GM10266 (cell line): ENCODE measurements at regions not wholly inside any gene's neighbourhood (a gene's known extent, or its start where the extent isn't known, plus 50 kb on each side); places are given as distances from the start of the nearest gene placed in this dataset.

Experiments
- DNase-seq: peaks from one replicate; pipeline ENCODE4 v3.0.0; 2012; ENCODE audit errors: extremely low spot score
- CTCF ChIP-seq: IDR thresholded peaks from 2 replicates; pipeline ENCODE4 v1.5.1; 2012; ENCODE audit warnings: mild to moderate bottlenecking, low read depth; ENCODE audit not compliant: control insufficient read depth, insufficient read depth; ENCODE audit errors: missing control alignments

- no peak for DNase-seq
- no peak for TF ChIP-seq CTCF
These were observed 307.7 kb upstream of the COL3A1 start for GRCh38 chr2:188666503-188666902.

GRCh38 chr2:188668017-188668680 is 306.0 kb upstream of the COL3A1 start:
- DNase-seq = no peak
- TF ChIP-seq CTCF = no peak

GRCh38 chr2:188675391-188676009 is 298.7 kb upstream of the COL3A1 start:
- DNase-seq = no peak
- no peak for TF ChIP-seq CTCF

- TF ChIP-seq CTCF = no peak
- DNase-seq = no peak
These were observed 298.2 kb upstream of the COL3A1 start for GRCh38 chr2:188676010-188676400.

- TF ChIP-seq CTCF = no peak
- no peak for DNase-seq
These were observed 297.0 kb upstream of the COL3A1 start for GRCh38 chr2:188677142-188677541.

GRCh38 chr2:188678882-188679281 is 295.3 kb upstream of the COL3A1 start:
- no peak for TF ChIP-seq CTCF
- DNase-seq = no peak

GRCh38 chr2:188682838-188683237 is 291.3 kb upstream of the COL3A1 start:
- no peak for TF ChIP-seq CTCF
- no peak for DNase-seq
